Hypothalamus (tissue), 51 donors: ENCODE measurements at regions not wholly inside any gene's neighbourhood (a gene's known extent, or its start where the extent isn't known, plus 50 kb on each side); places are given as distances from the start of the nearest gene placed in this dataset.

Experiments used
- DNase-seq, 51 donors: peaks; one replicate each; lab custom pipeline; 2025; lab: John Stamatoyannopoulos, UW

- no peak for DNase-seq
Observed at GRCh38 chr3:31242026-31242960, 290.4 kb upstream of the STT3B start.

- DNase-seq, result no peak
Observed at GRCh38 chr3:31244929-31245817, 287.6 kb upstream of the STT3B start.

- no peak for DNase-seq
Observed at GRCh38 chr3:31246293-31247062, 286.2 kb upstream of the STT3B start.

- no peak for DNase-seq
Observed at GRCh38 chr3:31247063-31247447, 285.7 kb upstream of the STT3B start.

GRCh38 chr3:31247850-31248562 is 284.7 kb upstream of the STT3B start:
- no peak for DNase-seq

- no peak for DNase-seq
Observed at GRCh38 chr3:31248563-31248992, 284.1 kb upstream of the STT3B start.

GRCh38 chr3:31249545-31249944 is 283.2 kb upstream of the STT3B start:
- no peak for DNase-seq

GRCh38 chr3:31250116-31250777 is 282.5 kb upstream of the STT3B start:
- DNase-seq, result no peak

GRCh38 chr3:31251083-31251482 is 281.6 kb upstream of the STT3B start:
- DNase-seq, result no peak

- DNase-seq, result no peak
Observed at GRCh38 chr3:31252216-31253185, 280.2 kb upstream of the STT3B start.

- DNase-seq, result no peak
Observed at GRCh38 chr3:31253782-31254181, 278.9 kb upstream of the STT3B start.

GRCh38 chr3:31254483-31254882 is 278.2 kb upstream of the STT3B start:
- no peak for DNase-seq

- no peak for DNase-seq
Observed at GRCh38 chr3:31255007-31255581, 277.6 kb upstream of the STT3B start.

GRCh38 chr3:31262201-31262600 is 270.5 kb upstream of the STT3B start:
- DNase-seq, result no peak

- DNase-seq, result no peak
Observed at GRCh38 chr3:31263897-31264296, 268.8 kb upstream of the STT3B start.

- DNase-seq, result no peak
Observed at GRCh38 chr3:31265646-31266428, 266.9 kb upstream of the STT3B start.

GRCh38 chr3:31268868-31269267 is 263.9 kb upstream of the STT3B start:
- DNase-seq, result no peak
